ENCODE measurements at regions not wholly inside any gene's neighbourhood (a gene's known extent, or its start where the extent isn't known, plus 50 kb on each side); places are given as distances from the start of the nearest gene placed in this dataset.

- POLR2A ChIA-PET, result no interaction called here
These were observed 451.8 kb downstream of the ADAMTS20 start for GRCh38 chr12:43100231-43100630.

More at GRCh38 chr12:43100231-43100630, 451.8 kb downstream of the ADAMTS20 start:
- H3K27ac ChIP-seq (ENCODE audit: low read depth, low read length), result no peak overlapping the region
- H3K4me3 ChIP-seq (replicated peaks in 1 of 2; ENCODE audit: low read depth in 1 of 2, low read length in 2 of 2), result no peak overlapping the region
- no peaks in the 10 kb centered on the region for H3K79me2 ChIP-seq (ENCODE audit: insufficient read depth, low read length)
- ChIA-PET CTCF (no interaction called here), RAD21 (ENCODE audit: low non-redundant PET in 1 of 2, low total read pairs in 2 of 2, uncharacterized antibody in 2 of 2, unreplicated experiment in 2 of 2) (no interaction called here)
- BruUV-seq (replicated peaks), result no TSS peak
- H3K9me3 ChIP-seq (ENCODE audit: control insufficient read depth in 1 of 2, insufficient read depth in 1 of 2, low read depth in 1 of 2, low read length in 2 of 2), result no peaks in the 10 kb centered on the region
- TF ChIP-seq CEBPB (IDR thresholded peaks at IDR 0.05; ENCODE audit: low read depth) (no peak), POLR2AphosphoS5 (IDR thresholded peaks at IDR 0.05; ENCODE audit: low read depth, low read length) (no peak), CBX3 (IDR thresholded peaks at IDR 0.05; ENCODE audit: low read depth) (no peak), CTCF (IDR thresholded peaks at IDR 0.05 in 2 of 3, conservative IDR thresholded peaks at IDR 0.05 in 1 of 3; ENCODE audit: borderline replicate concordance in 1 of 3, insufficient read depth in 1 of 3, low read depth in 2 of 3, low read length in 2 of 3) (no peak), EZH2phosphoT487 (IDR thresholded peaks at IDR 0.05; ENCODE audit: borderline replicate concordance) (no peak), ZFX (IDR thresholded peaks at IDR 0.05) (no peak), YY1 (IDR thresholded peaks at IDR 0.05; ENCODE audit: extremely low read depth, insufficient replicate concordance, low read depth, low read length) (no peak), POLR2A (IDR thresholded peaks at IDR 0.05; ENCODE audit: borderline replicate concordance, extremely low read depth, insufficient read depth, insufficient read length) (no peak), ATF3 (IDR thresholded peaks at IDR 0.05) (no peak), EZH2 (IDR thresholded peaks at IDR 0.05) (no peak), SRF (IDR thresholded peaks at IDR 0.05; ENCODE audit: low read depth) (no peak)
- intact Hi-C loops (cut with micrococcal nuclease), result no loop called here
- no peaks in the 10 kb centered on the region for H3K4me1 ChIP-seq (ENCODE audit: control insufficient read depth in 1 of 2, insufficient read depth in 2 of 2, low read length in 2 of 2)
- DNase-seq (ENCODE audit: low read depth, low spot score) (no peak), ATAC-seq (no peak)
- H3K27me3 ChIP-seq (ENCODE audit: insufficient read depth, low read length), result no peaks in the 10 kb centered on the region
- H2AFZ ChIP-seq (ENCODE audit: low read depth, low read length, poor library complexity, severe bottlenecking), result no peak overlapping the region
- H4K20me1 ChIP-seq (ENCODE audit: insufficient read depth), result no peaks in the 10 kb centered on the region
- H3K4me2 ChIP-seq (ENCODE audit: low read length), result no peak overlapping the region
- H3K9me2 ChIP-seq (ENCODE audit: insufficient read depth), result no peaks in the 10 kb centered on the region
- H3K36me3 ChIP-seq (ENCODE audit: control insufficient read depth in 1 of 2, insufficient read depth in 2 of 2, low read length in 2 of 2), result no peaks in the 10 kb centered on the region
- no peak overlapping the region for H3K9ac ChIP-seq (ENCODE audit: low read length)
